ENCODE measurements at regions not wholly inside any gene's neighbourhood (a gene's known extent, or its start where the extent isn't known, plus 50 kb on each side); places are given as distances from the start of the nearest gene placed in this dataset.

GRCh38 chr18:32550963-32551362 lies 80.3 kb upstream of the GAREM1 start:
- H3K27me3 ChIP-seq (ENCODE audit: insufficient read depth, low read length, poor library complexity, severe bottlenecking) = no peaks in the 10 kb centered on the region
- H3K9me3 ChIP-seq (ENCODE audit: insufficient read depth, low read depth, low read length) = no peaks in the 10 kb centered on the region
- no peaks in the 10 kb centered on the region for H3F3A ChIP-seq (ENCODE audit: low read depth)
- H3K79me2 ChIP-seq (ENCODE audit: insufficient read depth, low read length) = no peaks in the 10 kb centered on the region
- H4K20me1 ChIP-seq (ENCODE audit: insufficient read depth, low read length, poor library complexity, severe bottlenecking) = no peaks in the 10 kb centered on the region
- no peak overlapping the region for H2AFZ ChIP-seq (ENCODE audit: low read length)
- H3K9ac ChIP-seq (ENCODE audit: low read depth, low read length, poor library complexity, severe bottlenecking) = no peak overlapping the region
- H3K4me1 ChIP-seq (ENCODE audit: insufficient read depth, low read length, poor library complexity, severe bottlenecking) = no peaks in the 10 kb centered on the region
- TF ChIP-seq EZH2phosphoT487 (IDR thresholded peaks at IDR 0.05; ENCODE audit: borderline replicate concordance) (no peak), CTCF (conservative IDR thresholded peaks at IDR 0.05; ENCODE audit: low read length) (no peak)
- no peak overlapping the region for H3K4me3 ChIP-seq (ENCODE audit: low read length, poor library complexity, severe bottlenecking)
- no peaks in the 10 kb centered on the region for H3K36me3 ChIP-seq (ENCODE audit: insufficient read depth, low read length)
- H3K9me2 ChIP-seq (replicated peaks; ENCODE audit: low read depth, low read length) = no peaks in the 10 kb centered on the region
- no peak overlapping the region for H3K4me2 ChIP-seq (ENCODE audit: low read depth, low read length, poor library complexity, severe bottlenecking)

- H3K9me2 ChIP-seq (replicated peaks; ENCODE audit: low read depth, low read length) = no peaks in the 10 kb centered on the region
- no peaks in the 10 kb centered on the region for H3K9me3 ChIP-seq (ENCODE audit: insufficient read depth, low read depth, low read length)
- no peak overlapping the region for H3K4me2 ChIP-seq (ENCODE audit: low read depth, low read length, poor library complexity, severe bottlenecking)
- H2AFZ ChIP-seq (ENCODE audit: low read length) = no peak overlapping the region
- H4K20me1 ChIP-seq (ENCODE audit: insufficient read depth, low read length, poor library complexity, severe bottlenecking) = no peaks in the 10 kb centered on the region
- H3K9ac ChIP-seq (ENCODE audit: low read depth, low read length, poor library complexity, severe bottlenecking) = no peak overlapping the region
- H3K4me3 ChIP-seq (ENCODE audit: low read length, poor library complexity, severe bottlenecking) = no peak overlapping the region
- no peaks in the 10 kb centered on the region for H3K27me3 ChIP-seq (ENCODE audit: insufficient read depth, low read length, poor library complexity, severe bottlenecking)
- H3K79me2 ChIP-seq (ENCODE audit: insufficient read depth, low read length) = no peaks in the 10 kb centered on the region
- H3F3A ChIP-seq (ENCODE audit: low read depth) = no peaks in the 10 kb centered on the region
- H3K36me3 ChIP-seq (ENCODE audit: insufficient read depth, low read length) = no peaks in the 10 kb centered on the region
- H3K4me1 ChIP-seq (ENCODE audit: insufficient read depth, low read length, poor library complexity, severe bottlenecking) = no peaks in the 10 kb centered on the region
- TF ChIP-seq EZH2phosphoT487 (IDR thresholded peaks at IDR 0.05; ENCODE audit: borderline replicate concordance) = no peak
- peak; percentile 81 for TF ChIP-seq CTCF (conservative IDR thresholded peaks at IDR 0.05; ENCODE audit: low read length)
Observed at GRCh38 chr18:32549248-32550110, 78.8 kb upstream of the GAREM1 start.

GRCh38 chr18:32548688-32549087 lies 78.0 kb upstream of the GAREM1 start:
- Histone ChIP-seq H3K36me3 (ENCODE audit: insufficient read depth, low read length) (no peaks in the 10 kb centered on the region), H4K20me1 (ENCODE audit: insufficient read depth, low read length, poor library complexity, severe bottlenecking) (no peaks in the 10 kb centered on the region), H3K4me1 (ENCODE audit: insufficient read depth, low read length, poor library complexity, severe bottlenecking) (no peaks in the 10 kb centered on the region), H3K27me3 (ENCODE audit: insufficient read depth, low read length, poor library complexity, severe bottlenecking) (no peaks in the 10 kb centered on the region), H3F3A (ENCODE audit: low read depth) (no peaks in the 10 kb centered on the region), H3K4me3 (ENCODE audit: low read length, poor library complexity, severe bottlenecking) (no peak overlapping the region), H3K9me2 (replicated peaks; ENCODE audit: low read depth, low read length) (no peaks in the 10 kb centered on the region), H3K79me2 (ENCODE audit: insufficient read depth, low read length) (no peaks in the 10 kb centered on the region), H3K9ac (ENCODE audit: low read depth, low read length, poor library complexity, severe bottlenecking) (no peak overlapping the region), H2AFZ (ENCODE audit: low read length) (no peak overlapping the region), H3K9me3 (ENCODE audit: insufficient read depth, low read depth, low read length) (no peaks in the 10 kb centered on the region), H3K4me2 (ENCODE audit: low read depth, low read length, poor library complexity, severe bottlenecking) (no peak overlapping the region)
- no peak for TF ChIP-seq CTCF (conservative IDR thresholded peaks at IDR 0.05; ENCODE audit: low read length)
- TF ChIP-seq EZH2phosphoT487 (IDR thresholded peaks at IDR 0.05; ENCODE audit: borderline replicate concordance) = no peak

Measured in Loucy (cell line).